NCI-H2171 treated with DMSO at 0.1 percent for 48 hours (cell line): ENCODE measurements at regions not wholly inside any gene's neighbourhood (a gene's known extent, or its start where the extent isn't known, plus 50 kb on each side); places are given as distances from the start of the nearest gene placed in this dataset.

Source experiments
- DNase-seq: peaks from one replicate; lab custom pipeline; 2025; lab: John Stamatoyannopoulos, UW

GRCh38 chr13:22311734-22312404 is 641.0 kb downstream of the FGF9 start:
- no peak for DNase-seq

DNA sequence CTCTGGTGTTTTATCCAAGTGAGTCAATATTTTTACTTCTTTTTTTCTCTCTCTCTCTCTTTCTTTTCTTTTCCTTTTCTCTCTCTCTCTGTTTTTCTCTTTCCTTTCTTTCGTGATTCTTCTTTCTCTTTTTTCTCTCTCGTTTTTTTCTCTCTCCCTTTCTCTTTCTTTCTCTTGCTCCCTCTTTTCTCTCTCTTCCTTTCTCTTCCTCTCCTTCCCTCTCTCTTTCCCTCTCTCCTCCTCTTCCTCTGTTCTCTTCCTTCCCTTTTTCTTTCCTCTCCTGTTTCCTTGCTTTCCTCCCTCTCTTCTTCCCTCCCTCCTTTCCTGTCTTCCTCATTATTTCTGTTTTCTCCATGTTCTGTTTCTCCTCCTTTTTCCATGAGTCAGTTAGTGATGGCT is 641.5 kb downstream of the FGF9 start:
- no peak for DNase-seq

DNA sequence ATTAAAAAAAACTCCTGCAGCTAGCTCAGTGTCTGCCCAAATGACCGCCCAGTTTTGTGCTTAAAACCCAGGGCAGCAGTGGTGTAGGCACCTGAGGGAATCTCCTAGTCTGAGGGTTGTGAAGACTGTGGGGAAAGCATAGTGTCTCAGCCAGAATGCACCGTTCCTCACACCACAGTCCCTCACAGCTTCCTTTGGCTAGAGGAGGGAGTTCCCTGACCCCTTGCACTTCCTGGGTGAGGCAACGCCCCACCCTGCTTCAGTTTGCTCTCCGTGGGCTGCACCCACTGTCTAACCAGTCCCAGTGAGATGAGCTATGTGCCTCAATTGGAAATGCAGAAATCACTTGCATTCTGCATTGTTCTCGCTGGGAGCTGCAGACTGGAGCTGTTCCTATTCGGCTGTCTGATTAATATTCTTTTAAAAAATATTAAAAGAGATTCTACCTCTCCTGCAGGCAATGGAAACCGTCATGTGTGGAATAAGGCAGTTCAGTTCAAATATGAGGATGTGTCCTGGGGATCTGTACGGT is 645.7 kb downstream of the FGF9 start:
- DNase-seq = no peak

GRCh38 chr13:22320991-22321390 is 650.1 kb downstream of the FGF9 start:
- DNase-seq = peak; percentile 0

- no peak for DNase-seq
These were observed 654.9 kb downstream of the FGF9 start for GRCh38 chr13:22325761-22326160.

DNA sequence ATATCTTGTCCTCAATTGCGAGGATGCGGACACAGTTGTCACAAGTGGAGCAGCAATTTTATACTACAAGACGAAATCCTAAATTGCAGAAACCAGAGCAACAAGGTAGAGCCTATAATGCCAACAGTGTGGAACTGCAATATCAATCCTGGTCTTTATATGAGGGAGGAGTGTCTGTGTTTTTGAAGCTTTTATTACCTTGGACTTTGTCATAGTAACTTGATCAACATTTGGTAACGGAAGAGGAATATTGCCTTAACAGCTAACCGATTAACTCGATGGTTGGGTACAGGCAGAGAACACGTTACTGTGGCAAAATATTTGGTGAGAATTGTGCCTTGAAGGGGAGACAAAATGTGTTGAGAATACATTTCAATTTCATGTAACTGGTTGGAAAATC is 661.5 kb downstream of the FGF9 start:
- DNase-seq = no peak

DNA sequence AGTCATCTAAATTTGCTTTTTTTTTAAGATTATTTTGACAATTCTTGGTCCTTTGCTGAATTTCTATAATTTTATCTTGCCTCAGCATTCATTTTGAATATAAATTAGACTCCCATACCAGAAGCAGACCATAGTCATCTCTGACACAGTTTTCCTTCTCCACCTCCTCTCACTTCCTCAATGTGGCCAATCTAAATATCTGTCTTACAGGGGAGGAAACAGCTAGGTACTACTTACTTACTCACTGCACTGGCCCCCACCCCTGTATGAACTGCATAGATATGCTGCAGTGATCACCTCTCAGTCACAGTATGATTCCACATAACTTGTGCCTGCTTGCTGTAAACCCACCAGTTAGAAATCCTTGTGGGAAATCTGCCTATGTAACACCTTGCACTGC is 665.6 kb downstream of the FGF9 start:
- no peak for DNase-seq

- DNase-seq = no peak
These were observed 686.3 kb downstream of the FGF9 start for GRCh38 chr13:22357132-22357531.

- DNase-seq = no peak
These were observed 698.2 kb downstream of the FGF9 start for GRCh38 chr13:22369090-22369489.

DNA sequence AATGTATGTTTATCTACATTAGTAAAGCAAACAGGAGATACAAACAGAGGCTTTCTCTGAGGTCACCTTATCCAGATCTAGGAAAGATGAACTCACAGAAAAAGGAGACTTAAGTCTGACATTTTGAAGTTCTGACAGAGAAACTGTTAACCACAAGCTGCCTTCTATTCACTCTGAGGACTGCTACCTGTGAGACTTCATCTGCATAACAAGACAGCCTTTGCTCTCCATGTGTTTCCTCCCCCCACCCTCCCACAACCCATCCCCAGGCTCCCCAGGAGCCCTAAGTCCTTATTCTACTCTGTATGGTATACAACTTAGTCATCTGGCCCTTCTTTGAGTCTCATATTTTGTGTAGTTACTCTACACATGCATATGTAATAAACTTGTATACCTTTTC is 699.0 kb downstream of the FGF9 start:
- no peak for DNase-seq

GRCh38 chr13:22372261-22372660 is 701.4 kb downstream of the FGF9 start:
- DNase-seq = no peak

DNA sequence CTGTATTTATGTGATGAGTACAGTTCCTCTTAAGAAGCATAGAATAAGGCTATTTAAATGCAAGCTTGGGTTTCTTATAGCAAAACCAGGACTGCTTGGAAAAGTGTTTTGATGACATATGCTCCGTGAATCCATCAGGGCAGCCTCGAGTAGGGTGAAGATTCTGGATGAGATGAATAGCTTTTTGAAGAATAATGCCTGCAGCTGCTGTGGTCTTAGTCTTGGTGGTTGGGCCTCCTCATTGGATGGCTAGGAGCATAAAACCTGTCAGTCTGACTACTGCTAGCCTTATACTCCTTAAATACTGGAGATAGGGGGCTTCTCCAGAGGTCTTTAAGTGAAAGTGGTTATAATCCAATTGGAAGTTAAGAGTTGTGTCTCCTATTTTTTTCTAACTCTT is 704.3 kb downstream of the FGF9 start:
- no peak for DNase-seq

- no peak for DNase-seq
These were observed 717.0 kb downstream of the FGF9 start for GRCh38 chr13:22387899-22388298.

DNA sequence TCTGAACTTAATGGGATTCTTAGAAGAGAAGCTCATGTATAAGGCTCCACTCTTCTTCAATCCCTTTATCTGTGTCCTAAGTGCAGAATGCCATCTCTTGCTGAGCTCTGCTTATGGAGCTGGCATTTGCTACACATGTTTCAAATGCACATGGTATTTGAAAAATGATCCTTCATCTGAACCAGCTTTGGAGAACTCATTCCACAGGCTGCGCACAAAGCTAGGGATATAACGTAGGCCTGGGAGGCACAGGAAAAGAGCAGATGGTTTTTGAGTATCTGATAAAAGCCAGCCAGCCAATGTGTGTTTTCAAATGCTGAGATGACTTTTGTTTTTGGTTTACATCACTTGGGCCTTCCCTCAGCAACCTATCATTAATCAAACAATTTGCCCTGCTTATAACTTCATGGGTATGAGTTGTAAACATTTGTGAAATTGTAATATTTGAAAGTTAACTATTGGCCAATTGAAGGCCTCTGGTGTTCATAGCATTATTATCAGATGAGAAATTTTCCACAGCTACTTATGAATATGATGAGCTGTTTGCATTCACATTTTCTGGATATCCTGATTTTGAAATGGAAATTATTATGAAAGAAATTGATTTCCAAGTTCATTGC is 729.0 kb downstream of the FGF9 start:
- DNase-seq = no peak

DNA sequence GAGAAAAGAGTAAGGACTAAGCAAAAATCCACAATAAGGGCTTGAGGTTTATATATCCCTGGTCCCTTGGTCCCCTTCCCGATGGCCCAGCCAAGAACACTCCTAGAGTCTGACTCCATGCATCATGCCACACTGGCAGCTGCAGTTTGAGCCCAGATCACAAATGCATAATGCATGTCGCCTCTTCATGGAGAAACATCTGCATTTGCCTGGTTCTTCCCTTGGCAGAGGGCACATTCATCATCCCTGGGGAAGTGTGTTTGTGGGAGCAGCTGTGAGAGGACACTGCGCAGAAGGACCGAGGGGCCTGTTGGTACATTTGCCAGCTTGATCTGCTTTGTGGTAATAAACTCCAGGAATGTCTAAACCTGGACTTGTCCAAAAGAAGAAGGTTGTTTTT is 731.8 kb downstream of the FGF9 start:
- no peak for DNase-seq

GRCh38 chr13:22403144-22403543 is 732.3 kb downstream of the FGF9 start:
- no peak for DNase-seq

GRCh38 chr13:22405891-22406290 is 735.0 kb downstream of the FGF9 start:
- DNase-seq = no peak

GRCh38 chr13:22412452-22412851 is 741.6 kb downstream of the FGF9 start:
- no peak for DNase-seq

GRCh38 chr13:22422023-22422422 is 751.1 kb downstream of the FGF9 start:
- DNase-seq = no peak

DNA sequence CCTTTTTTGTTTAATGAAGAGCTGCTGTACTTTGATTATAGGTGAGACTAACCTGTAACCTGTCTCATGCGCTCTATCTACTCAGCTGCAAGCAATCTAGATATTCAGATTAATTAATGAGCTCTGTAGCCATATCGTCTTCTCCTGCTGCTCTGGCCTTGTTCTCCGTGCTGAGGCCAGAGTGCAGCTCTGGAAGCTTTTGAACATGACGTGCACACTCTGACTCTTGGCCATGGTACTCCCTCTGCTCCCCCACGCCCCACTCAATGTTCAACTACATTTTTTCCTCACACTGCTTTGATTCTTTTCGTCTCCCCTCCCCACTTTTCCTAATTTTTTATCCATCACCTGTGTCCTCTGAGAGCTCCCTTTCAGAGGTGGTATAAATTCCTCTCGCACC is 751.8 kb downstream of the FGF9 start:
- no peak for DNase-seq

- no peak for DNase-seq
These were observed 752.4 kb downstream of the FGF9 start for GRCh38 chr13:22423261-22423660.

- DNase-seq = no peak
These were observed 754.2 kb downstream of the FGF9 start for GRCh38 chr13:22425087-22425486.

DNA sequence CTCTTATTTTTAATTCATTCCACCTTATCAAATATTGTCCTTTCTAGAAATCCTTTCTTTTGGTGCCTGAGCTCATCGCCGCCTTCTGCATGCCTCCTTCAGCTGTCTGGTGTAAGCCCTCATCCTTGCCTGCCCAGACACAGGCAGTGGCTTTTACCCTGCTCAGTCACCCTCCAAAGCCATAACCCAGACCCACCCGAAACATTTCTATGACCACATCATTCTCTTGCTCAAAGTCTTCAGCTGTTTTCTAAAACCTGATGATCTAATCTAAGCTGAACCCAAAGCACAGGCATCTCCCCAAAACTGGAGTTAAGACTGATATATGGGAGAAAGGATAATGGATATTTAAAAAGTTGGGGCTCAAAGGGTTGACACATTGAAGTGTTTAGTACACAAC is 753.7 kb upstream of the SGCG start:
- DNase-seq = no peak

DNA sequence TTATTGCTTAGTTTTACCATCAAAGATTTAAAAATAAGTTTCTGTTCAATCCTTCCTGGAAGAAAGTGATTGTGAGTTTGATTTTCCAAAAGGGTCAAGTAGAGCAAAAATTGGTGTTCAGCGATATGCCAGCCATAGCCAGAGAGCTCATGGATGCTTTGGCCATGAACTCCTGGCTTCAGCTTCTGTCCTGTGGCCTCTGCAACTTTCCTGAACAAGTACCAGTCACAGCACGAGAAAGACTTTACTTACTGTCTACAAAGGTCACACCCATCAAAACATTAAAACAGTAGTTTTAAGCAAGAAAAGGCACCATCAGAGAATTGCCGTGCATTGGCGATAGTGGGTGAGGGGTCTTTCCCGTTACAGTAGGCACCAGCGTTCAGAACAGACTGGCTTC is 753.0 kb upstream of the SGCG start:
- DNase-seq = no peak
